Keratinocyte (primary cell): ENCODE measurements at regions not wholly inside any gene's neighbourhood (a gene's known extent, or its start where the extent isn't known, plus 50 kb on each side); places are given as distances from the start of the nearest gene placed in this dataset.

Source experiments
- DNase-seq: peaks from one replicate; pipeline ENCODE4 v3.0.0-alpha.2; 2011; ENCODE audit warnings: low read depth, missing footprints, low spot score
- FAIRE-seq: peaks from 2 replicates; lab custom pipeline; 2011; peaks lifted over from hg19 to GRCh38; lab: Jason Lieb, UNC
- H2AFZ ChIP-seq: 2 replicates; pipeline ENCODE4 v1.6.0; 2012; ENCODE audit warnings: low read length, control low read depth, inconsistent platforms; ENCODE audit not compliant: control insufficient read depth
- H3K27ac ChIP-seq: 2 replicates; pipeline ENCODE4 v1.5.1; 2011; ENCODE audit warnings: low read length; ENCODE audit not compliant: control insufficient read depth, insufficient read depth
- H3K27me3 ChIP-seq: 3 replicates; pipeline ENCODE4 v1.6.0; 2011; ENCODE audit warnings: low read length; ENCODE audit not compliant: control insufficient read depth, insufficient read depth; ENCODE audit errors: extremely low read depth
- H3K36me3 ChIP-seq, 2 experiments: 2 replicates in 1 of 2; 3 replicates in 1 of 2; pipeline ENCODE4 v1.5.1; 2011; ENCODE audit warnings: low read length in 2 of 2, mild to moderate bottlenecking in 1 of 2; ENCODE audit not compliant: control insufficient read depth in 2 of 2, insufficient read depth in 2 of 2; ENCODE audit errors: extremely low read depth in 1 of 2
- H3K4me1 ChIP-seq: 3 replicates; pipeline ENCODE4 v1.5.1; 2011; ENCODE audit warnings: low read length; ENCODE audit not compliant: control insufficient read depth, insufficient read depth; ENCODE audit errors: extremely low read depth
- H3K4me2 ChIP-seq: 3 replicates; pipeline ENCODE4 v1.6.0; 2011; ENCODE audit warnings: low read depth, low read length; ENCODE audit not compliant: control insufficient read depth, insufficient read depth; ENCODE audit errors: extremely low read depth
- H3K4me3 ChIP-seq, 3 experiments: fragments of 200-600 bp in 1 of 3; sonication (generic) in 1 of 3; 2 replicates in 2 of 3; 3 replicates in 1 of 3; pipeline ENCODE4 v1.5.1; 2011 to 2016; ENCODE audit warnings: low read length in 3 of 3, mild to moderate bottlenecking in 3 of 3, control low read depth in 2 of 3, inconsistent platforms in 1 of 3, low read depth in 1 of 3, mixed read lengths in 1 of 3, mixed run types in 1 of 3, moderate library complexity in 1 of 3; ENCODE audit not compliant: control insufficient read depth in 2 of 3, insufficient read depth in 2 of 3; ENCODE audit errors: extremely low read depth in 1 of 3
- H3K79me2 ChIP-seq: 2 replicates; pipeline ENCODE4 v1.6.0; 2012; ENCODE audit warnings: low read length; ENCODE audit not compliant: control insufficient read depth, insufficient read depth
- H3K9ac ChIP-seq: 3 replicates; pipeline ENCODE4 v1.6.0; 2011; ENCODE audit warnings: low read length; ENCODE audit not compliant: control insufficient read depth, insufficient read depth; ENCODE audit errors: extremely low read depth
- H3K9me1 ChIP-seq: 3 replicates; pipeline ENCODE4 v1.6.0; 2011; ENCODE audit warnings: low read length; ENCODE audit not compliant: control insufficient read depth, insufficient read depth; ENCODE audit errors: extremely low read depth
- H3K9me3 ChIP-seq: 2 replicates; pipeline ENCODE4 v1.5.1; 2012; ENCODE audit warnings: low read depth, low read length; ENCODE audit not compliant: control insufficient read depth
- H4K20me1 ChIP-seq: 3 replicates; pipeline ENCODE4 v1.6.0; 2011; ENCODE audit warnings: low read length; ENCODE audit not compliant: control insufficient read depth, insufficient read depth; ENCODE audit errors: extremely low read depth
- EZH2 ChIP-seq: IDR thresholded peaks from one replicate; pipeline ENCODE4 v1.6.1; 2012; ENCODE audit warnings: inconsistent platforms, mild to moderate bottlenecking, low read length, moderate library complexity
- dilution Hi-C: fragments of 300-500 bp; cut with MboI; formaldehyde crosslinking; loops from one replicate; pipeline ENCODE4 v1.7.0; 2020; ENCODE audit warnings: low sequenced_read_pairs; ENCODE audit not compliant: extremely low pct_ligation_motif_present
- TF ChIP-seq, protein P1 (sequence below), 3 experiments: IDR thresholded peaks in 1 of 3; conservative IDR thresholded peaks in 1 of 3; optimal IDR thresholded peaks in 1 of 3; 2 replicates in 2 of 3; 3 replicates in 1 of 3; pipeline versions ENCODE3 to v1.5.1; 2011; ENCODE audit warnings: low read length in 3 of 3, mild to moderate bottlenecking in 3 of 3, moderate library complexity in 2 of 3, control low read depth in 1 of 3, inconsistent platforms in 1 of 3; ENCODE audit not compliant: insufficient read depth in 2 of 3; ENCODE audit errors: extremely low read depth in 1 of 3

DNA sequence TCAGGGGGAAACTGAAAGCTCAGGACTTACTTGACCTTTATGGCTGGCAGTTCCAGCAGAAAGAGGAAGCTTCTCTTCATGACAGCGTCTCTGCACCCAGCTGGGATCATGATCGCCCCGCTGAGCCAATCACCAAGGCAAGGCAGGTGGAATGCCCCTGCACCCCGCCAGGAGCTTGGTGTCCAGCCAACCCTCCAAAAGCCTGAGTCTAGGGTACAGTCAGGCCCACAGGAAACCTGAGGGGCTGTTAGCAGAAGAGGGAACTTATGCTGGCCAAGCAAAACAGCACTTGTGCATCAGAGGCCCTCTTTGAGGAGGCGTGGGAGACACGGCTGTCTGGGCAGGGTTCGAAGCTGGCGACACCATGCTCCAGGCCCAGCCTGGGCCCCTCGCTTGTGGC, 188.3 kb upstream of the GMDS start:
- Histone ChIP-seq H3K9me3 (no peaks in the 10 kb centered on the region), H3K4me2 (peak overlapping the region; percentile 53), H3K4me1 (peaks cover 24% of the 10 kb centered on the region), H3K79me2 (no peaks in the 10 kb centered on the region), H3K4me3 (no peak overlapping the region), H4K20me1 (no peaks in the 10 kb centered on the region), H3K27me3 (peaks cover 3% of the 10 kb centered on the region), H3K9me1 (no peaks in the 10 kb centered on the region), H3K9ac (no peak overlapping the region), H2AFZ (no peak overlapping the region), H3K36me3 (no peaks in the 10 kb centered on the region), H3K27ac (peak overlapping the region; percentile 37)
- no peak for FAIRE-seq
- dilution Hi-C loops: no loop called here
- DNase-seq: no peak
- TF ChIP-seq EZH2: no peak
- TF ChIP-seq, protein P1, sequence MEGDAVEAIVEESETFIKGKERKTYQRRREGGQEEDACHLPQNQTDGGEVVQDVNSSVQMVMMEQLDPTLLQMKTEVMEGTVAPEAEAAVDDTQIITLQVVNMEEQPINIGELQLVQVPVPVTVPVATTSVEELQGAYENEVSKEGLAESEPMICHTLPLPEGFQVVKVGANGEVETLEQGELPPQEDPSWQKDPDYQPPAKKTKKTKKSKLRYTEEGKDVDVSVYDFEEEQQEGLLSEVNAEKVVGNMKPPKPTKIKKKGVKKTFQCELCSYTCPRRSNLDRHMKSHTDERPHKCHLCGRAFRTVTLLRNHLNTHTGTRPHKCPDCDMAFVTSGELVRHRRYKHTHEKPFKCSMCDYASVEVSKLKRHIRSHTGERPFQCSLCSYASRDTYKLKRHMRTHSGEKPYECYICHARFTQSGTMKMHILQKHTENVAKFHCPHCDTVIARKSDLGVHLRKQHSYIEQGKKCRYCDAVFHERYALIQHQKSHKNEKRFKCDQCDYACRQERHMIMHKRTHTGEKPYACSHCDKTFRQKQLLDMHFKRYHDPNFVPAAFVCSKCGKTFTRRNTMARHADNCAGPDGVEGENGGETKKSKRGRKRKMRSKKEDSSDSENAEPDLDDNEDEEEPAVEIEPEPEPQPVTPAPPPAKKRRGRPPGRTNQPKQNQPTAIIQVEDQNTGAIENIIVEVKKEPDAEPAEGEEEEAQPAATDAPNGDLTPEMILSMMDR (optimal IDR thresholded peaks at IDR 0.05 in 1 of 3, IDR thresholded peaks at IDR 0.05 in 1 of 3, conservative IDR thresholded peaks at IDR 0.05 in 1 of 3; ENCODE audit: extremely low read depth in 1 of 3, insufficient read depth in 2 of 3, low read length in 3 of 3): no peak

DNA sequence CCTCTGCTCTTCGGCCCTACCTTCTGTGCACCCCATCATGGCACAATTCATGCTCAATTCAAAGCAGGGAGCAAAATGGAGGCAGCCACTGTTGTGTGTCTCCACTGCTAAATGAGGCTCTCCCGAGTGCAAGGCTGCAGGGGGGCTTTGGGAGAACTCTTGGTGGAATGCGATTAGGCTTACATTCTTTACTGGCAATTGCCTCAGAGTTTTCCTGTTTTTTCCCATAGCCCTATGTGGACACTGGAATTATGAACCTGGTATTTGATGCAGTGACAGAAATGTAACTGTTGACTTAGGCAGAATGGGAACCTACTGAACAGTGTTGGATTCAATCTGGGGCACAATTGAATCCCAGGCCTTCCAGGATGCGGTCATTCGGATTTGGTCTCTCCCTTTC, 187.9 kb upstream of the GMDS start:
- H3K4me1 ChIP-seq: peaks cover 24% of the 10 kb centered on the region

More for the DNA sequence above, 187.9 kb upstream of the GMDS start:
- FAIRE-seq (no peak), DNase-seq (no peak)
- Histone ChIP-seq H3K27ac (no peak overlapping the region), H3K4me2 (no peak overlapping the region), H3K9ac (no peak overlapping the region), H3K9me3 (no peaks in the 10 kb centered on the region), H3K4me3 (no peak overlapping the region), H3K36me3 (no peaks in the 10 kb centered on the region), H3K79me2 (no peaks in the 10 kb centered on the region), H4K20me1 (no peaks in the 10 kb centered on the region), H3K27me3 (peaks cover 2% of the 10 kb centered on the region), H2AFZ (no peak overlapping the region), H3K9me1 (no peaks in the 10 kb centered on the region)
- TF ChIP-seq, protein P1 (optimal IDR thresholded peaks at IDR 0.05 in 1 of 3, IDR thresholded peaks at IDR 0.05 in 1 of 3, conservative IDR thresholded peaks at IDR 0.05 in 1 of 3; ENCODE audit: extremely low read depth in 1 of 3, insufficient read depth in 2 of 3, low read length in 3 of 3): no peak
- TF ChIP-seq EZH2: no peak
- dilution Hi-C loops: no loop called here
